MCF 10A (cell line): ENCODE measurements at regions not wholly inside any gene's neighbourhood (a gene's known extent, or its start where the extent isn't known, plus 50 kb on each side); places are given as distances from the start of the nearest gene placed in this dataset.

Source experiments
- BruUV-seq: library from RNA; stranded (reverse); fragments of 400-500 nt; replicated peaks from 2 replicates; lab custom pipeline; 2021; lab: Mats Ljungman, UMichigan
- CTCF ChIA-PET: fragments of 300-600 bp; sonication (Branson Sonifier 250); formaldehyde crosslinking; extraction: SDS; loops from one replicate; lab custom pipeline; 2021; ENCODE audit warnings: antibody characterized with exemption, inconsistent platforms; lab: Yijun Ruan, JAX
- POLR2A ChIA-PET: fragments of 300-600, 350-650 bp; sonication (Branson Sonifier 250); formaldehyde crosslinking; extraction: SDS; loops from one replicate; lab custom pipeline; 2020; ENCODE audit warnings: antibody characterized with exemption, inconsistent platforms; lab: Yijun Ruan, JAX
- DNase-seq: peaks from one replicate; pipeline ENCODE4 v3.0.0-alpha.2; 2018; ENCODE audit not compliant: unreplicated experiment
- H3K27ac Mint-ChIP-seq: one replicate; pipeline ENCODE4 v1.8.0; 2022; ENCODE audit warnings: mild to moderate bottlenecking, low read depth, mixed read lengths; ENCODE audit not compliant: unreplicated experiment
- H3K27me3 Mint-ChIP-seq: one replicate; pipeline ENCODE4 v1.8.0; 2022; ENCODE audit warnings: mixed read lengths; ENCODE audit not compliant: insufficient read depth, unreplicated experiment
- H3K36me3 Mint-ChIP-seq: one replicate; pipeline ENCODE4 v1.8.0; 2022; ENCODE audit warnings: mild to moderate bottlenecking, moderate library complexity, mixed read lengths; ENCODE audit not compliant: insufficient read depth, unreplicated experiment
- H3K4me1 Mint-ChIP-seq: one replicate; pipeline ENCODE4 v1.8.0; 2022; ENCODE audit warnings: mixed read lengths; ENCODE audit not compliant: insufficient read depth, unreplicated experiment
- H3K4me3 Mint-ChIP-seq: one replicate; pipeline ENCODE4 v1.8.0; 2022; ENCODE audit warnings: mild to moderate bottlenecking, moderate library complexity, mixed read lengths; ENCODE audit not compliant: unreplicated experiment
- H3K9me3 Mint-ChIP-seq: one replicate; pipeline ENCODE4 v1.8.0; 2022; ENCODE audit warnings: mixed read lengths; ENCODE audit not compliant: unreplicated experiment
- intact Hi-C: fragments of 100-400 bp; cut with micrococcal nuclease; formaldehyde crosslinking; loops from 2 replicates; pipeline ENCODE4 v1.14.1; 2022
- TF ChIP-seq, protein P1 (sequence below): fragments of 200-600 bp; IDR thresholded peaks from one replicate; pipeline ENCODE4 v1.8.0; 2022; ENCODE audit warnings: antibody characterized with exemption, mild to moderate bottlenecking; ENCODE audit not compliant: unreplicated experiment

GRCh38 chr5:61966296-61966955 is 339.6 kb upstream of the KIF2A start:
- TF ChIP-seq, protein P1, sequence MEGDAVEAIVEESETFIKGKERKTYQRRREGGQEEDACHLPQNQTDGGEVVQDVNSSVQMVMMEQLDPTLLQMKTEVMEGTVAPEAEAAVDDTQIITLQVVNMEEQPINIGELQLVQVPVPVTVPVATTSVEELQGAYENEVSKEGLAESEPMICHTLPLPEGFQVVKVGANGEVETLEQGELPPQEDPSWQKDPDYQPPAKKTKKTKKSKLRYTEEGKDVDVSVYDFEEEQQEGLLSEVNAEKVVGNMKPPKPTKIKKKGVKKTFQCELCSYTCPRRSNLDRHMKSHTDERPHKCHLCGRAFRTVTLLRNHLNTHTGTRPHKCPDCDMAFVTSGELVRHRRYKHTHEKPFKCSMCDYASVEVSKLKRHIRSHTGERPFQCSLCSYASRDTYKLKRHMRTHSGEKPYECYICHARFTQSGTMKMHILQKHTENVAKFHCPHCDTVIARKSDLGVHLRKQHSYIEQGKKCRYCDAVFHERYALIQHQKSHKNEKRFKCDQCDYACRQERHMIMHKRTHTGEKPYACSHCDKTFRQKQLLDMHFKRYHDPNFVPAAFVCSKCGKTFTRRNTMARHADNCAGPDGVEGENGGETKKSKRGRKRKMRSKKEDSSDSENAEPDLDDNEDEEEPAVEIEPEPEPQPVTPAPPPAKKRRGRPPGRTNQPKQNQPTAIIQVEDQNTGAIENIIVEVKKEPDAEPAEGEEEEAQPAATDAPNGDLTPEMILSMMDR: no peak
- Mint-ChIP-seq H3K36me3 (no peaks in the 10 kb centered on the region), H3K27me3 (no peaks in the 10 kb centered on the region), H3K27ac (no peak overlapping the region), H3K4me1 (peaks cover 20% of the 10 kb centered on the region), H3K9me3 (no peaks in the 10 kb centered on the region), H3K4me3 (no peak overlapping the region)
- intact Hi-C loops: no loop called here
- DNase-seq: no peak
- ChIA-PET POLR2A (interaction anchor here (0.7 kb wide), 1 partner anchor 414 kb away, joined by 3 read pairs; no protein-coding TSS in a partner anchor), CTCF (interaction anchor here (1.2 kb wide), 1 partner anchor 15 kb away, joined by 3 read pairs; no protein-coding TSS in a partner anchor)
- BruUV-seq: no TSS peak

- Mint-ChIP-seq H3K9me3 (no peaks in the 10 kb centered on the region), H3K27me3 (no peaks in the 10 kb centered on the region), H3K4me1 (peaks cover 20% of the 10 kb centered on the region), H3K27ac (no peak overlapping the region), H3K36me3 (no peaks in the 10 kb centered on the region), H3K4me3 (no peak overlapping the region)
- TF ChIP-seq, protein P1: no peak
- ChIA-PET CTCF (no interaction called here), POLR2A (no interaction called here)
- BruUV-seq: no TSS peak
- DNase-seq: no peak
- intact Hi-C loops: no loop called here
Measured at GRCh38 chr5:61966997-61967396, 339.0 kb upstream of the KIF2A start.

- POLR2A ChIA-PET: no interaction called here
- no TSS peak for BruUV-seq
- H3K27ac Mint-ChIP-seq: no peak overlapping the region
- H3K27me3 Mint-ChIP-seq: no peaks in the 10 kb centered on the region
- CTCF ChIA-PET: interaction anchor here (0.6 to 1.3 kb wide), 2 partner anchors 150 to 409 kb away, joined by 3 to 5 read pairs; no protein-coding TSS in a partner anchor
- no peaks in the 10 kb centered on the region for H3K9me3 Mint-ChIP-seq
- TF ChIP-seq, protein P1: no peak
- peaks cover 20% of the 10 kb centered on the region for H3K4me1 Mint-ChIP-seq
- intact Hi-C loops: no loop called here
- DNase-seq: no peak
- H3K36me3 Mint-ChIP-seq: no peaks in the 10 kb centered on the region
- no peak overlapping the region for H3K4me3 Mint-ChIP-seq
Measured at GRCh38 chr5:61967681-61968080, 338.3 kb upstream of the KIF2A start.

- no peak overlapping the region for H3K27ac Mint-ChIP-seq
- no peaks in the 10 kb centered on the region for H3K36me3 Mint-ChIP-seq
- H3K27me3 Mint-ChIP-seq: no peaks in the 10 kb centered on the region
- ChIA-PET CTCF (interaction anchor here (1.4 kb wide), 1 partner anchor 35 kb away, joined by 3 read pairs; no protein-coding TSS in a partner anchor), POLR2A (interaction anchor here (0.8 kb wide), 1 partner anchor 158 kb away, joined by 3 read pairs; no protein-coding TSS in a partner anchor)
- intact Hi-C loops: no loop called here
- TF ChIP-seq, protein P1: no peak
- H3K4me3 Mint-ChIP-seq: no peak overlapping the region
- H3K9me3 Mint-ChIP-seq: no peaks in the 10 kb centered on the region
- BruUV-seq: no TSS peak
- H3K4me1 Mint-ChIP-seq: peaks cover 11% of the 10 kb centered on the region
- peak; percentile 11 for DNase-seq
Measured at GRCh38 chr5:61969347-61969746, 336.7 kb upstream of the KIF2A start.
